ENCODE measurements at regions not wholly inside any gene's neighbourhood (a gene's known extent, or its start where the extent isn't known, plus 50 kb on each side); places are given as distances from the start of the nearest gene placed in this dataset.

- TF ChIP-seq, protein P1, sequence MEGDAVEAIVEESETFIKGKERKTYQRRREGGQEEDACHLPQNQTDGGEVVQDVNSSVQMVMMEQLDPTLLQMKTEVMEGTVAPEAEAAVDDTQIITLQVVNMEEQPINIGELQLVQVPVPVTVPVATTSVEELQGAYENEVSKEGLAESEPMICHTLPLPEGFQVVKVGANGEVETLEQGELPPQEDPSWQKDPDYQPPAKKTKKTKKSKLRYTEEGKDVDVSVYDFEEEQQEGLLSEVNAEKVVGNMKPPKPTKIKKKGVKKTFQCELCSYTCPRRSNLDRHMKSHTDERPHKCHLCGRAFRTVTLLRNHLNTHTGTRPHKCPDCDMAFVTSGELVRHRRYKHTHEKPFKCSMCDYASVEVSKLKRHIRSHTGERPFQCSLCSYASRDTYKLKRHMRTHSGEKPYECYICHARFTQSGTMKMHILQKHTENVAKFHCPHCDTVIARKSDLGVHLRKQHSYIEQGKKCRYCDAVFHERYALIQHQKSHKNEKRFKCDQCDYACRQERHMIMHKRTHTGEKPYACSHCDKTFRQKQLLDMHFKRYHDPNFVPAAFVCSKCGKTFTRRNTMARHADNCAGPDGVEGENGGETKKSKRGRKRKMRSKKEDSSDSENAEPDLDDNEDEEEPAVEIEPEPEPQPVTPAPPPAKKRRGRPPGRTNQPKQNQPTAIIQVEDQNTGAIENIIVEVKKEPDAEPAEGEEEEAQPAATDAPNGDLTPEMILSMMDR (IDR thresholded peaks at IDR 0.05; ENCODE audit: low read length): no peak
- no peak for TF ChIP-seq EZH2 (IDR thresholded peaks at IDR 0.05; ENCODE audit: borderline replicate concordance, low read length)
Measured at GRCh38 chr4:35965300-35965699, 279.0 kb downstream of the ARAP2 start.

All from OCI-LY1 (cell line).